ENCODE measurements at regions not wholly inside any gene's neighbourhood (a gene's known extent, or its start where the extent isn't known, plus 50 kb on each side); places are given as distances from the start of the nearest gene placed in this dataset.
A peak's percentile ranks its signal among the peaks of the same experiment; 100 is the strongest.

- Mint-ChIP-seq H3K27me3 (peaks cover 8 to 11% of the 10 kb centered on the region in 2 donors), H3K9me3 (no peaks in the 10 kb centered on the region), H3K4me3 (no peak overlapping the region), H3K4me1 (no peaks in the 10 kb centered on the region), H3K36me3 (no peaks in the 10 kb centered on the region), H3K27ac (no peak overlapping the region)
- POLR2A ChIA-PET (ENCODE audit: partially characterized antibody) = interaction anchor here (1.0 kb wide), 1 partner anchor 251 kb away, joined by 3 read pairs; the partner anchor contains the start of gene GPX8
- no peak overlapping the region for H3K4me3 ChIP-seq (ENCODE audit: low read length in 2 of 2)
- no peak for DNase-seq
- H3K9me3 ChIP-seq (ENCODE audit: control insufficient read depth in 1 of 2, low read length in 2 of 2) = no peaks in the 10 kb centered on the region
- no peak overlapping the region for H3K27ac ChIP-seq (ENCODE audit: low read depth, low read length)
- H3K36me3 ChIP-seq (ENCODE audit: insufficient read depth, low read length) = no peaks in the 10 kb centered on the region
- intact Hi-C loops (cut with micrococcal nuclease) = no loop called here
- no peaks in the 10 kb centered on the region for H3K4me1 ChIP-seq (ENCODE audit: insufficient read depth, low read length)
- CTCF ChIA-PET (ENCODE audit: partially characterized antibody) = interaction anchor here (0.9 to 12.5 kb wide), 8 partner anchors 12 to 253 kb away, joined by 3 to 191 read pairs (median 6); partner anchors contain the start of gene GPX8
- H3K27me3 ChIP-seq (ENCODE audit: insufficient read depth, low read length) = no peaks in the 10 kb centered on the region
Observed at GRCh38 chr5:54908774-54909525, 76.4 kb downstream of the ESM1 start.

DNA sequence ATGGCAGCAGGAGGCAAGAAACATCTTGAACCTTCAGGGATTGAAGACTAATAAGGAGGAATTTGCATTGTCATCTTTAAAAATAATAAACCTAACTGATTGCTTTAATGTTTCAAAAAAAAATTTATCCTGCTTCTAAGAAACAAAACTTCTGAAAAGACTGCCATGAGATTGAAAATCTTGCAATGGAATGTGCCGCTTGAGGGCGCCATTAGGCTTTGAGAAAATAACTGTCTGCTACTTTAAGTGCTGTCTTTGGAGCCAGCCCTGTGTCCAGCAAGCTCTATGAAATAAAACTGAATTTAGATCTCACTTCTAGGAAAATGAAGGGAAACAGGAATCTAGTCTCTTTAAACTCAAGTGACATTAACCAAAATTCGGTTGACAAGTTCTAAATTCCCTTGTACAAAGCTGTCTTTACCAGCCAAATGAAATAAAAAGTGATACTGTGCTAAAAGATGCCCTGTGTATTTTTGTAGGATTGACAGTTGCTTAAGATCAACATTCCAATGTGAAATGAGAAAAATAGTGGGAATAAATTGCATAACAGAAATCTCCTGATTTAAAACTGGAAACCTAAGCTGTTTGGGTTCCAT, 79.4 kb downstream of the ESM1 start:
- no peak overlapping the region for H3K4me3 ChIP-seq (ENCODE audit: low read length in 2 of 2)
- peaks cover 4 to 9% (median 8%) of the 10 kb centered on the region in 4 donors for H3K4me1 Mint-ChIP-seq
- H3K9me3 ChIP-seq (ENCODE audit: control insufficient read depth in 1 of 2, low read length in 2 of 2) = no peaks in the 10 kb centered on the region
- H3K4me3 Mint-ChIP-seq = no peak overlapping the region
- peaks cover 9% of the 10 kb centered on the region for H3K4me1 ChIP-seq (ENCODE audit: insufficient read depth, low read length)
- H3K36me3 Mint-ChIP-seq = no peaks in the 10 kb centered on the region
- no peaks in the 10 kb centered on the region for H3K9me3 Mint-ChIP-seq
- no peaks in the 10 kb centered on the region for H3K27me3 ChIP-seq (ENCODE audit: insufficient read depth, low read length)
- DNase-seq = peak; percentile 51 to 62 (median 57)
- ChIA-PET CTCF (ENCODE audit: partially characterized antibody) (interaction anchor here (0.9 to 12.5 kb wide), 24 partner anchors 9 to 273 kb away, joined by 3 to 191 read pairs (median 4); partner anchors contain the start of gene GPX8), POLR2A (ENCODE audit: partially characterized antibody) (interaction anchor here (1.3 to 1.6 kb wide), 2 partner anchors 38 to 240 kb away, joined by 3 to 5 read pairs; no protein-coding TSS in a partner anchor)
- peaks cover 5 to 8% of the 10 kb centered on the region in 2 donors for H3K27me3 Mint-ChIP-seq
- H3K27ac Mint-ChIP-seq = no peak overlapping the region
- no peak overlapping the region for H3K27ac ChIP-seq (ENCODE audit: low read depth, low read length)
- H3K36me3 ChIP-seq (ENCODE audit: insufficient read depth, low read length) = no peaks in the 10 kb centered on the region
- intact Hi-C loops (cut with micrococcal nuclease) = loop anchor here (1.0 kb wide), 4 partner anchors 38 to 253 kb away; no protein-coding TSS in a partner anchor

- ChIA-PET CTCF (ENCODE audit: partially characterized antibody) (interaction anchor here (1.0 to 12.5 kb wide), 12 partner anchors 9 to 274 kb away, joined by 3 to 191 read pairs (median 6); partner anchors contain the start of gene GPX8), POLR2A (ENCODE audit: partially characterized antibody) (no interaction called here)
- no peaks in the 10 kb centered on the region for H3K36me3 Mint-ChIP-seq
- H3K27ac Mint-ChIP-seq = no peak overlapping the region
- DNase-seq = no peak
- H3K4me1 ChIP-seq (ENCODE audit: insufficient read depth, low read length) = peaks cover 9% of the 10 kb centered on the region
- H3K4me3 Mint-ChIP-seq = no peak overlapping the region
- intact Hi-C loops (cut with micrococcal nuclease) = no loop called here
- no peak overlapping the region for H3K27ac ChIP-seq (ENCODE audit: low read depth, low read length)
- H3K4me3 ChIP-seq (ENCODE audit: low read length in 2 of 2) = no peak overlapping the region
- peaks cover 4 to 9% (median 8%) of the 10 kb centered on the region in 4 donors for H3K4me1 Mint-ChIP-seq
- H3K9me3 Mint-ChIP-seq = no peaks in the 10 kb centered on the region
- peaks cover 5 to 9% of the 10 kb centered on the region in 2 donors for H3K27me3 Mint-ChIP-seq
- no peaks in the 10 kb centered on the region for H3K27me3 ChIP-seq (ENCODE audit: insufficient read depth, low read length)
- H3K9me3 ChIP-seq (ENCODE audit: control insufficient read depth in 1 of 2, low read length in 2 of 2) = no peaks in the 10 kb centered on the region
- H3K36me3 ChIP-seq (ENCODE audit: insufficient read depth, low read length) = no peaks in the 10 kb centered on the region
Observed at GRCh38 chr5:54905246-54905795, 80.1 kb downstream of the ESM1 start.

DNA sequence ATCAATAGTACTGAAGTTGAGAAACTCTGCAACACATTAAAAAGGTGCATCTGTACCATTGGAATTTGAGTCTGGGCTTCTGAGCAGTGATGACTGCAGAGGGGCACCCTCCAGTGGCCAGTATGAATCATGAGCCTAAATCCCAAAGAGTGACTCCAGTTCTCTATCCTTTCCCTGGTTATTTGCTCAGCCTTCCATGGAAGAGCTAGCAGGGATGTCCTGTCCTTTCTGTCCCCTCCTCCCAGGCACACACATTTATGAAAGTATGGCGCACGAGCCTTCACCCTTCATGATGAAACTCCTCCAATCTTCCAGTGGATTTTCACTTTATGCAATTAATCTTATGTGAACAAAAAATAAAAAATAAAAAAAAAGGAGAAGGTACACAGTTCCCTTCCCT, 81.0 kb downstream of the ESM1 start:
- no peak overlapping the region for H3K4me3 ChIP-seq (ENCODE audit: low read length in 2 of 2)
- no peaks in the 10 kb centered on the region for H3K27me3 ChIP-seq (ENCODE audit: insufficient read depth, low read length)
- peaks cover 9% of the 10 kb centered on the region for H3K4me1 ChIP-seq (ENCODE audit: insufficient read depth, low read length)
- CTCF ChIA-PET (ENCODE audit: partially characterized antibody) = interaction anchor here (1.0 to 12.5 kb wide), 7 partner anchors 10 to 257 kb away, joined by 3 to 191 read pairs (median 8); partner anchors contain the start of gene GPX8
- peaks cover 4 to 9% (median 8%) of the 10 kb centered on the region in 4 donors for H3K4me1 Mint-ChIP-seq
- peaks cover 7 to 12% of the 10 kb centered on the region in 2 donors for H3K27me3 Mint-ChIP-seq
- no peak overlapping the region for H3K4me3 Mint-ChIP-seq
- POLR2A ChIA-PET (ENCODE audit: partially characterized antibody) = no interaction called here
- intact Hi-C loops (cut with micrococcal nuclease) = no loop called here
- no peaks in the 10 kb centered on the region for H3K36me3 ChIP-seq (ENCODE audit: insufficient read depth, low read length)
- H3K9me3 Mint-ChIP-seq = no peaks in the 10 kb centered on the region
- H3K9me3 ChIP-seq (ENCODE audit: control insufficient read depth in 1 of 2, low read length in 2 of 2) = no peaks in the 10 kb centered on the region
- H3K27ac Mint-ChIP-seq = no peak overlapping the region
- DNase-seq = no peak
- H3K36me3 Mint-ChIP-seq = no peaks in the 10 kb centered on the region
- H3K27ac ChIP-seq (ENCODE audit: low read depth, low read length) = no peak overlapping the region

- no peak overlapping the region for H3K4me3 ChIP-seq (ENCODE audit: low read length in 2 of 2)
- no peak overlapping the region for H3K4me3 Mint-ChIP-seq
Observed at GRCh38 chr5:54902791-54903473, 82.5 kb downstream of the ESM1 start.

DNA sequence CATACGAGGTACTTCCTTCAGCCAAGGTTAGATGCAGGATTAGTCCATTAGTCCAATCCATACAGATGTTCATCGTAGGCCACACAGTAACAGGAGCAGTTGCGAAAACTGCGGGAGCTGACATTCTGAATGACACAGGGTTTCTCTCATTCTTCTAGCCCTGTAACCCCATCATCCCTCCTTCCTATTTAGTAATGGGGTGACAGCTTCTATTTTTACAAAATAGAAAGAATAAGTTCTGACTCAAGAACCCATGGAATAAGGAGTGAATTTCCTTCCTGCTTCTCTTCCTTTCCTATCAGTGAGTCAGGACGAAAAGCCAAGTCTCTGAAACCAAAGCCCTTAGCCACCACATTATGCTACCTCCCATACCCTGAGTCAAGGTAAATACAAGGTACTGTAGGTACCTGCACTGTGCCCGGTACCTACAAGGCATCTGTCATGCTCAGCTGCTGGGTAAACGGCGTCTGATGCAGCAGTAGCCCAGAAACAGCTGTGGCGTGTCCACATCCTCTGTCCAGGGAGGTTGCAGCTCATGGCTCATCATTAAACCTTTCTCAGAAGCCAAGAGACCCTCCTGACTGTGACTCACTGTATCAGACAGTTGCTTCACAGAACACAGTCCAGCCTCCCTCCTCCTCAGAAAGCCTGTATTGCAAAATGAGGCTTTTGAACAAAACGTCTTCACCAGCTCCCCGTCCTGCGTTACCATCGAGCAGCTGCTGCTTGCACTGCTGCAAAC, 84.2 kb downstream of the ESM1 start:
- Histone ChIP-seq H3K36me3 (ENCODE audit: insufficient read depth, low read length) (no peaks in the 10 kb centered on the region), H3K27ac (ENCODE audit: low read depth, low read length) (no peak overlapping the region), H3K9me3 (ENCODE audit: control insufficient read depth in 1 of 2, low read length in 2 of 2) (no peaks in the 10 kb centered on the region), H3K4me1 (ENCODE audit: insufficient read depth, low read length) (peaks cover 9% of the 10 kb centered on the region), H3K27me3 (ENCODE audit: insufficient read depth, low read length) (no peaks in the 10 kb centered on the region), H3K4me3 (ENCODE audit: low read length in 2 of 2) (no peak overlapping the region)
- H3K4me1 Mint-ChIP-seq = peaks cover 4 to 9% (median 8%) of the 10 kb centered on the region in 4 donors
- H3K36me3 Mint-ChIP-seq = no peaks in the 10 kb centered on the region
- intact Hi-C loops (cut with micrococcal nuclease) = no loop called here
- ChIA-PET CTCF (ENCODE audit: partially characterized antibody) (interaction anchor here (1.1 to 8.9 kb wide), 5 partner anchors 34 to 260 kb away, joined by 3 to 191 read pairs (median 4); partner anchors contain the start of gene GPX8), POLR2A (ENCODE audit: partially characterized antibody) (no interaction called here)
- no peaks in the 10 kb centered on the region for H3K9me3 Mint-ChIP-seq
- H3K27me3 Mint-ChIP-seq = peaks cover 19 to 23% of the 10 kb centered on the region in 2 donors
- no peak overlapping the region for H3K4me3 Mint-ChIP-seq
- no peak overlapping the region for H3K27ac Mint-ChIP-seq
- no peak for DNase-seq

More at GRCh38 chr5:54902791-54903473, 82.5 kb downstream of the ESM1 start:
- no peaks in the 10 kb centered on the region for H3K27me3 ChIP-seq (ENCODE audit: insufficient read depth, low read length)
- H3K9me3 ChIP-seq (ENCODE audit: control insufficient read depth in 1 of 2, low read length in 2 of 2) = no peaks in the 10 kb centered on the region
- Mint-ChIP-seq H3K27me3 (peaks cover 12 to 14% of the 10 kb centered on the region in 2 donors), H3K27ac (no peak overlapping the region), H3K4me1 (peaks cover 4 to 9% (median 8%) of the 10 kb centered on the region in 4 donors), H3K9me3 (no peaks in the 10 kb centered on the region), H3K36me3 (no peaks in the 10 kb centered on the region)
- intact Hi-C loops (cut with micrococcal nuclease) = no loop called here
- no peaks in the 10 kb centered on the region for H3K36me3 ChIP-seq (ENCODE audit: insufficient read depth, low read length)
- peaks cover 9% of the 10 kb centered on the region for H3K4me1 ChIP-seq (ENCODE audit: insufficient read depth, low read length)
- ChIA-PET POLR2A (ENCODE audit: partially characterized antibody) (no interaction called here), CTCF (ENCODE audit: partially characterized antibody) (interaction anchor here (1.0 to 12.5 kb wide), 6 partner anchors 8 to 258 kb away, joined by 3 to 191 read pairs (median 11); partner anchors contain the start of gene GPX8)
- peak in 2 of 5 donors; percentile 17 to 19 for DNase-seq
- H3K27ac ChIP-seq (ENCODE audit: low read depth, low read length) = no peak overlapping the region
